ENCODE measurements at regions not wholly inside any gene's neighbourhood (a gene's known extent, or its start where the extent isn't known, plus 50 kb on each side); places are given as distances from the start of the nearest gene placed in this dataset.

GRCh38 chr2:34029073-34029472 lies 430.0 kb upstream of the FAM98A start:
- TF ChIP-seq, protein P1, sequence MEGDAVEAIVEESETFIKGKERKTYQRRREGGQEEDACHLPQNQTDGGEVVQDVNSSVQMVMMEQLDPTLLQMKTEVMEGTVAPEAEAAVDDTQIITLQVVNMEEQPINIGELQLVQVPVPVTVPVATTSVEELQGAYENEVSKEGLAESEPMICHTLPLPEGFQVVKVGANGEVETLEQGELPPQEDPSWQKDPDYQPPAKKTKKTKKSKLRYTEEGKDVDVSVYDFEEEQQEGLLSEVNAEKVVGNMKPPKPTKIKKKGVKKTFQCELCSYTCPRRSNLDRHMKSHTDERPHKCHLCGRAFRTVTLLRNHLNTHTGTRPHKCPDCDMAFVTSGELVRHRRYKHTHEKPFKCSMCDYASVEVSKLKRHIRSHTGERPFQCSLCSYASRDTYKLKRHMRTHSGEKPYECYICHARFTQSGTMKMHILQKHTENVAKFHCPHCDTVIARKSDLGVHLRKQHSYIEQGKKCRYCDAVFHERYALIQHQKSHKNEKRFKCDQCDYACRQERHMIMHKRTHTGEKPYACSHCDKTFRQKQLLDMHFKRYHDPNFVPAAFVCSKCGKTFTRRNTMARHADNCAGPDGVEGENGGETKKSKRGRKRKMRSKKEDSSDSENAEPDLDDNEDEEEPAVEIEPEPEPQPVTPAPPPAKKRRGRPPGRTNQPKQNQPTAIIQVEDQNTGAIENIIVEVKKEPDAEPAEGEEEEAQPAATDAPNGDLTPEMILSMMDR (IDR thresholded peaks at IDR 0.05; ENCODE audit: control insufficient read depth, insufficient read depth, low read depth, low read length, missing control alignments): no peak
- no peak for DNase-seq (ENCODE audit: low read depth)
- no peak overlapping the region for H3K4me3 ChIP-seq (ENCODE audit: control insufficient read depth, low read depth, low read length)

GRCh38 chr2:34025196-34025595 lies 426.1 kb upstream of the FAM98A start:
- H3K4me3 ChIP-seq (ENCODE audit: control insufficient read depth, low read depth, low read length): no peak overlapping the region
- TF ChIP-seq, protein P1 (IDR thresholded peaks at IDR 0.05; ENCODE audit: control insufficient read depth, insufficient read depth, low read depth, low read length, missing control alignments): no peak
- no peak for DNase-seq (ENCODE audit: low read depth)

- no peak for DNase-seq (ENCODE audit: low read depth)
- H3K4me3 ChIP-seq (ENCODE audit: control insufficient read depth, low read depth, low read length): no peak overlapping the region
- TF ChIP-seq, protein P1 (IDR thresholded peaks at IDR 0.05; ENCODE audit: control insufficient read depth, insufficient read depth, low read depth, low read length, missing control alignments): peak; percentile 62
These were observed 413.7 kb upstream of the FAM98A start for GRCh38 chr2:34012715-34013302.

DNA sequence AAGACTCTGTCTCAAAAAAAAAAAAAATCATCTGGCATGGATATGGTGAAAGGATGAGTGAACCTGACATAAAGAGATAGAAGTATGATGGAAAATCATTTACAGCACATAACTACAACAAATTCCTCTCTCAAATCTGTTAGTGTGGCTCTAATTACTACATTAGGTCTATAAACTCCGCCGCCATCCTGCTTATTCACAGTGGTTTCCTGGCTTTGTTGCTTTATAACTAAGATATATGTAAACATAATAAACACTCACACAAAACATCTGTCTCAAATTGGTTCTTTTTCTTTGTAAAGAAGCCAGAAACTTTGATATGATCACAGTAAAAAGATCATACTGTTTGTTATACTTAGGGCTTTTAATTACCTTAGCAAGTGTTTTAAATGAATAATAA lies 412.6 kb upstream of the FAM98A start:
- TF ChIP-seq, protein P1 (IDR thresholded peaks at IDR 0.05; ENCODE audit: control insufficient read depth, insufficient read depth, low read depth, low read length, missing control alignments): no peak
- no peak for DNase-seq (ENCODE audit: low read depth)
- H3K4me3 ChIP-seq (ENCODE audit: control insufficient read depth, low read depth, low read length): no peak overlapping the region

GRCh38 chr2:34005901-34006300 lies 406.8 kb upstream of the FAM98A start:
- DNase-seq (ENCODE audit: low read depth): no peak
- H3K4me3 ChIP-seq (ENCODE audit: control insufficient read depth, low read depth, low read length): no peak overlapping the region
- TF ChIP-seq, protein P1 (IDR thresholded peaks at IDR 0.05; ENCODE audit: control insufficient read depth, insufficient read depth, low read depth, low read length, missing control alignments): no peak

DNA sequence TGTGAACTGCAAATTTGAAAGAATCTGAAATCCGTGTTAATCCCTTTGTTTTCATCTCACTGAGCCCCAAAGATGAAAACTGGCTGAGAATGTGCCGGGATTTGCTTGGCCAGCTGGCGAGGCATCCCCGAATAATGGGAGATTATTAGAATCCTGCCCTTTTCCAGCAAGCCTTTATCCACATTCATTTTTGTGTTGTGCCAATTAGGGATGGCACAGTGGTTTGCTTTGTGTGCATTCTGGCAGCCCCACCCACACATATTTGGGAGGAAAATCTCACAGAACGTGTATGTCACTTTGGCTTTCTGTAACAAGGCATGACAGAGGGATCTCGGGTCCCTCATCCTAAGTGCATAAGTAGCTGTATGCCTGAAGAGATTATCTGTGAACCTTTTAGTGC lies 405.8 kb upstream of the FAM98A start:
- H3K4me3 ChIP-seq (ENCODE audit: control insufficient read depth, low read depth, low read length): no peak overlapping the region
- DNase-seq (ENCODE audit: low read depth): no peak
- TF ChIP-seq, protein P1 (IDR thresholded peaks at IDR 0.05; ENCODE audit: control insufficient read depth, insufficient read depth, low read depth, low read length, missing control alignments): no peak

- TF ChIP-seq, protein P1 (IDR thresholded peaks at IDR 0.05; ENCODE audit: control insufficient read depth, insufficient read depth, low read depth, low read length, missing control alignments): no peak
- no peak for DNase-seq (ENCODE audit: low read depth)
These were observed 404.7 kb upstream of the FAM98A start for GRCh38 chr2:34003795-34004194.

More at GRCh38 chr2:34003795-34004194, 404.7 kb upstream of the FAM98A start:
- no peak overlapping the region for H3K4me3 ChIP-seq (ENCODE audit: control insufficient read depth, low read depth, low read length)
